MG63 (cell line): ENCODE measurements at regions not wholly inside any gene's neighbourhood (a gene's known extent, or its start where the extent isn't known, plus 50 kb on each side); places are given as distances from the start of the nearest gene placed in this dataset.

Experiments
- DNase-seq: peaks from one replicate; pipeline ENCODE4 v3.0.0-alpha.2; 2020
- H3K27me3 ChIP-seq: fragments of 250-450 bp; sonication (Bioruptor Pico); 2 replicates; pipeline ENCODE4 v1.5.1; 2020; ENCODE audit warnings: mild to moderate bottlenecking, moderate library complexity
- H3K36me3 ChIP-seq: fragments of 250-450 bp; sonication (Bioruptor Pico); 2 replicates; pipeline ENCODE4 v1.5.1; 2020; ENCODE audit warnings: mild to moderate bottlenecking, moderate library complexity
- H3K4me3 ChIP-seq: fragments of 250-450 bp; sonication (Bioruptor Pico); 2 replicates; pipeline ENCODE4 v1.5.1; 2020; ENCODE audit warnings: mild to moderate bottlenecking, moderate library complexity
- H3K9me3 ChIP-seq: fragments of 250-450 bp; sonication (Bioruptor Pico); 2 replicates; pipeline ENCODE4 v1.5.1; 2020; ENCODE audit warnings: mild to moderate bottlenecking, moderate library complexity

GRCh38 chr7:113794573-113794972 is 124.2 kb downstream of the PPP1R3A start:
- Histone ChIP-seq H3K36me3 (no peaks in the 10 kb centered on the region), H3K27me3 (no peaks in the 10 kb centered on the region), H3K9me3 (no peaks in the 10 kb centered on the region), H3K4me3 (no peak overlapping the region)
- no peak for DNase-seq

GRCh38 chr7:113793171-113793570 is 125.6 kb downstream of the PPP1R3A start:
- Histone ChIP-seq H3K27me3 (no peaks in the 10 kb centered on the region), H3K9me3 (no peaks in the 10 kb centered on the region), H3K4me3 (no peak overlapping the region), H3K36me3 (no peaks in the 10 kb centered on the region)
- DNase-seq = no peak

- Histone ChIP-seq H3K9me3 (no peaks in the 10 kb centered on the region), H3K4me3 (no peak overlapping the region), H3K36me3 (no peaks in the 10 kb centered on the region), H3K27me3 (no peaks in the 10 kb centered on the region)
- DNase-seq = no peak
These were observed 128.8 kb downstream of the PPP1R3A start for GRCh38 chr7:113790025-113790424.

- Histone ChIP-seq H3K27me3 (no peaks in the 10 kb centered on the region), H3K36me3 (no peaks in the 10 kb centered on the region), H3K4me3 (no peak overlapping the region), H3K9me3 (no peaks in the 10 kb centered on the region)
- DNase-seq = no peak
These were observed 131.7 kb downstream of the PPP1R3A start for GRCh38 chr7:113787106-113787505.

GRCh38 chr7:113784956-113785355 is 133.9 kb downstream of the PPP1R3A start:
- Histone ChIP-seq H3K9me3 (no peaks in the 10 kb centered on the region), H3K36me3 (no peaks in the 10 kb centered on the region), H3K27me3 (no peaks in the 10 kb centered on the region), H3K4me3 (no peak overlapping the region)
- no peak for DNase-seq

GRCh38 chr7:113784316-113784715 is 134.5 kb downstream of the PPP1R3A start:
- H3K9me3 ChIP-seq = no peaks in the 10 kb centered on the region
- no peak for DNase-seq
- H3K4me3 ChIP-seq = no peak overlapping the region
- no peaks in the 10 kb centered on the region for H3K27me3 ChIP-seq
- H3K36me3 ChIP-seq = no peaks in the 10 kb centered on the region

GRCh38 chr7:113783403-113783802 is 135.4 kb downstream of the PPP1R3A start:
- Histone ChIP-seq H3K9me3 (no peaks in the 10 kb centered on the region), H3K27me3 (no peaks in the 10 kb centered on the region), H3K4me3 (no peak overlapping the region), H3K36me3 (no peaks in the 10 kb centered on the region)
- no peak for DNase-seq

- Histone ChIP-seq H3K9me3 (no peaks in the 10 kb centered on the region), H3K36me3 (no peaks in the 10 kb centered on the region), H3K27me3 (no peaks in the 10 kb centered on the region), H3K4me3 (no peak overlapping the region)
- DNase-seq = no peak
These were observed 143.0 kb downstream of the PPP1R3A start for GRCh38 chr7:113775804-113776203.

- no peak for DNase-seq
These were observed 143.4 kb downstream of the PPP1R3A start for GRCh38 chr7:113775401-113775800.

GRCh38 chr7:113774182-113774807 is 144.5 kb downstream of the PPP1R3A start:
- no peak overlapping the region for H3K4me3 ChIP-seq
- no peaks in the 10 kb centered on the region for H3K27me3 ChIP-seq
- no peaks in the 10 kb centered on the region for H3K9me3 ChIP-seq
- no peak for DNase-seq
- no peaks in the 10 kb centered on the region for H3K36me3 ChIP-seq

More at GRCh38 chr7:113775401-113775800, 143.4 kb downstream of the PPP1R3A start:
- Histone ChIP-seq H3K4me3 (no peak overlapping the region), H3K9me3 (no peaks in the 10 kb centered on the region), H3K36me3 (no peaks in the 10 kb centered on the region), H3K27me3 (no peaks in the 10 kb centered on the region)

- H3K4me3 ChIP-seq = no peak overlapping the region
- H3K9me3 ChIP-seq = no peaks in the 10 kb centered on the region
- DNase-seq = no peak
These were observed 148.6 kb downstream of the PPP1R3A start for GRCh38 chr7:113770146-113770738.

GRCh38 chr7:113768387-113768786 is 150.4 kb downstream of the PPP1R3A start:
- H3K27me3 ChIP-seq = no peaks in the 10 kb centered on the region
- DNase-seq = no peak
- no peaks in the 10 kb centered on the region for H3K9me3 ChIP-seq
- H3K4me3 ChIP-seq = no peak overlapping the region
- no peaks in the 10 kb centered on the region for H3K36me3 ChIP-seq

More at GRCh38 chr7:113770146-113770738, 148.6 kb downstream of the PPP1R3A start:
- Histone ChIP-seq H3K27me3 (no peaks in the 10 kb centered on the region), H3K36me3 (no peaks in the 10 kb centered on the region)

GRCh38 chr7:113764401-113765035 is 154.3 kb downstream of the PPP1R3A start:
- no peak overlapping the region for H3K4me3 ChIP-seq
- no peaks in the 10 kb centered on the region for H3K36me3 ChIP-seq
- H3K27me3 ChIP-seq = no peaks in the 10 kb centered on the region
- no peaks in the 10 kb centered on the region for H3K9me3 ChIP-seq
- DNase-seq = no peak

GRCh38 chr7:113763226-113763625 is 155.6 kb downstream of the PPP1R3A start:
- Histone ChIP-seq H3K9me3 (no peaks in the 10 kb centered on the region), H3K36me3 (no peaks in the 10 kb centered on the region), H3K27me3 (no peaks in the 10 kb centered on the region), H3K4me3 (no peak overlapping the region)
- no peak for DNase-seq

- Histone ChIP-seq H3K9me3 (no peaks in the 10 kb centered on the region), H3K27me3 (no peaks in the 10 kb centered on the region), H3K36me3 (no peaks in the 10 kb centered on the region), H3K4me3 (no peak overlapping the region)
- DNase-seq = no peak
These were observed 162.6 kb downstream of the PPP1R3A start for GRCh38 chr7:113756250-113756649.

GRCh38 chr7:113752689-113753088 is 166.1 kb downstream of the PPP1R3A start:
- H3K9me3 ChIP-seq = no peaks in the 10 kb centered on the region
- no peaks in the 10 kb centered on the region for H3K36me3 ChIP-seq
- no peaks in the 10 kb centered on the region for H3K27me3 ChIP-seq
- no peak for DNase-seq
- no peak overlapping the region for H3K4me3 ChIP-seq

- Histone ChIP-seq H3K36me3 (no peaks in the 10 kb centered on the region), H3K9me3 (no peaks in the 10 kb centered on the region), H3K4me3 (no peak overlapping the region), H3K27me3 (no peaks in the 10 kb centered on the region)
- no peak for DNase-seq
These were observed 166.5 kb downstream of the PPP1R3A start for GRCh38 chr7:113752289-113752688.

- no peak for DNase-seq
- H3K4me3 ChIP-seq = no peak overlapping the region
- no peaks in the 10 kb centered on the region for H3K9me3 ChIP-seq
- no peaks in the 10 kb centered on the region for H3K27me3 ChIP-seq
- H3K36me3 ChIP-seq = no peaks in the 10 kb centered on the region
These were observed 167.3 kb downstream of the PPP1R3A start for GRCh38 chr7:113751547-113751946.
